ENCODE measurements at regions not wholly inside any gene's neighbourhood (a gene's known extent, or its start where the extent isn't known, plus 50 kb on each side); places are given as distances from the start of the nearest gene placed in this dataset.

DNA sequence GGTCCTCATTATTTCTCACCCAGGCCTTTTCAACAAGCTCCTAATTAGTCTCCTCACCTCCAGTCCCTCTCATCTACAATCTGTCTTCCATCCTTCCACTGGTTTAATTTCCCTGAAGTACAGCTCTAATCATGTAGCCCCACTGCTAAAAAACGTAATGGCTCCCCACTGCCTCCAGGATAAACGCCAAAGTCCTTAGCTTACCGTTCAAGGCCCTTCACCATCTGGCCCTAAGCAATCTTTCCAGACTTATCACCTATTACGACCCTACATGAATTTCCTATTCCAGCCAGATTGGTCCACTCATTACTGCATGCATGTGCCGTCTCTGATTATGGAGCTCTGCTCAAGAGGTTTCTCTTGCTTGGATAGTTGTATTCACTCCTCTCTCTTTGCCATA, 83.1 kb upstream of the DAB1 start:
- TF ChIP-seq, protein P1, sequence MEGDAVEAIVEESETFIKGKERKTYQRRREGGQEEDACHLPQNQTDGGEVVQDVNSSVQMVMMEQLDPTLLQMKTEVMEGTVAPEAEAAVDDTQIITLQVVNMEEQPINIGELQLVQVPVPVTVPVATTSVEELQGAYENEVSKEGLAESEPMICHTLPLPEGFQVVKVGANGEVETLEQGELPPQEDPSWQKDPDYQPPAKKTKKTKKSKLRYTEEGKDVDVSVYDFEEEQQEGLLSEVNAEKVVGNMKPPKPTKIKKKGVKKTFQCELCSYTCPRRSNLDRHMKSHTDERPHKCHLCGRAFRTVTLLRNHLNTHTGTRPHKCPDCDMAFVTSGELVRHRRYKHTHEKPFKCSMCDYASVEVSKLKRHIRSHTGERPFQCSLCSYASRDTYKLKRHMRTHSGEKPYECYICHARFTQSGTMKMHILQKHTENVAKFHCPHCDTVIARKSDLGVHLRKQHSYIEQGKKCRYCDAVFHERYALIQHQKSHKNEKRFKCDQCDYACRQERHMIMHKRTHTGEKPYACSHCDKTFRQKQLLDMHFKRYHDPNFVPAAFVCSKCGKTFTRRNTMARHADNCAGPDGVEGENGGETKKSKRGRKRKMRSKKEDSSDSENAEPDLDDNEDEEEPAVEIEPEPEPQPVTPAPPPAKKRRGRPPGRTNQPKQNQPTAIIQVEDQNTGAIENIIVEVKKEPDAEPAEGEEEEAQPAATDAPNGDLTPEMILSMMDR (conservative IDR thresholded peaks at IDR 0.05): no peak
- H3K27ac Mint-ChIP-seq: no peak overlapping the region
- no peaks in the 10 kb centered on the region for H3K4me1 Mint-ChIP-seq
- H3K9me3 Mint-ChIP-seq: no peaks in the 10 kb centered on the region
- H3K27me3 ChIP-seq (ENCODE audit: control insufficient read depth, insufficient read depth, low read length, poor library complexity, severe bottlenecking): no peaks in the 10 kb centered on the region
- 86 to 89% methylated on average over 4 to 5 of the region's 5 CpGs for WGBS, 2 experiments (ENCODE audit: insufficient coverage in 1 of 2, insufficient read length in 1 of 2)
- no peaks in the 10 kb centered on the region for H3K9me3 ChIP-seq (ENCODE audit: control insufficient read depth, low read length)
- H3K27me3 Mint-ChIP-seq (ENCODE audit: insufficient read depth): no peaks in the 10 kb centered on the region
- no peak overlapping the region for H3K9ac ChIP-seq (ENCODE audit: extremely low read depth, low read length, poor library complexity, severe bottlenecking)
- H3K4me3 ChIP-seq (ENCODE audit: low read length): no peak overlapping the region
- no peak overlapping the region for H3K4me3 Mint-ChIP-seq
- no peak for DNase-seq
- no peak overlapping the region for H3K27ac ChIP-seq (ENCODE audit: low read depth, low read length)
- H3K36me3 Mint-ChIP-seq (ENCODE audit: low read depth): no peaks in the 10 kb centered on the region
- H3K36me3 ChIP-seq (ENCODE audit: control insufficient read depth, insufficient read depth, low read length): no peaks in the 10 kb centered on the region
- H3K4me1 ChIP-seq (ENCODE audit: control insufficient read depth, insufficient read depth, low read length): no peaks in the 10 kb centered on the region

DNA sequence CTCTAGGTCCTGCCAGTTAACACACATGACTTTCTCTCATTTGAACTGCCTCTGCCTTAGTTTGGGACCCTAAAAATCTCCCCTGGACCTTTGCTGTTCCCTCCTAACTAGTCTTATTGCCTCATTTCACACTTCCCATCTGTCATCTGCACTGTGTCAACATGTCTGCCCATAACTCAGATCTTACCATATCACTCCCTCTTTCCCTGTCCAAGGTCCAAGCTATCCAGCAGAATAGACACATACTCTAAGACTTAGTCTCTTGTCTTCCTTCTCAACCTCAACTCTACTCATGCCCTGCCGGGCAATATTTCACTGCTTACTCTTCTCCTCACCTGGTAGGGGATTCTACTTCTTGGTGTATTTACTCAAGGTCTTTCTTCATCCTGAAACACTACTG, 79.5 kb upstream of the DAB1 start:
- DNase-seq: no peak
- 88 to 96% methylated on average over 1 of the region's 1 CpG for WGBS, 2 experiments (ENCODE audit: insufficient coverage in 1 of 2, insufficient read length in 1 of 2)
- H3K36me3 Mint-ChIP-seq (ENCODE audit: low read depth): no peaks in the 10 kb centered on the region

DNA sequence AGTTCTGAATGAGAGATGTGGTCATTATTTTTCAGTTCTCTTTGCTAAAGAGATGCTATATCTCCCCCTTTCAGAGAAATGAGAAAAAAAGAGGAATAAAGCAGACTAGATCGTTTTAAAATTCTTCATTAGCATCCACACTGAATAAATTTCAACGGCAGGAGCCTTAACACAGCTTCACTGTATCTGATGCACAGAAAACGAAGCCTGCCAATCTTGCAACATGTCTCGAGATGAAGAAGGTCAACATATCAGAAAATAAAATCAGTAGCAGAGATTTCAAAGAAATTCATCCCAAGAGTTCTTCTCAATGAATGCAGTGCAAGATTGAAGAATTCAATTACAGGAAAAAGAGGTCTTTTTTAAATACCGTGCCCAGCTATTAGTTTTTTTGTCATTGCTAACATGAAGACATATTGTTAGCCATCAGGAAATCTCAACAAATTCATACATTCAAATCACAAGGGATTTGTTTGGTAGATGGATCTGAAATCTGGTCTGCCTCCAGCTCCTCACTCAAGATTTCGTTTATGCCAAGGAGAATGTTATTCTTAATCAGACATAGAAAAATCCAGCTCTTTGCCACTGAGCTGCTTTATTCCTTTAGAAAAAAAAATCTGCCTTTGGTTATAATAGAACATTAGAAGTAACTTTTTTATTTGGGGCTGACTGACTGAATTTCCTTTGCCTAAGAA, 76.4 kb upstream of the DAB1 start:
- Histone ChIP-seq H3K36me3 (ENCODE audit: control insufficient read depth, insufficient read depth, low read length) (no peaks in the 10 kb centered on the region), H3K27me3 (ENCODE audit: control insufficient read depth, insufficient read depth, low read length, poor library complexity, severe bottlenecking) (no peaks in the 10 kb centered on the region), H3K9me3 (ENCODE audit: control insufficient read depth, low read length) (no peaks in the 10 kb centered on the region), H3K9ac (ENCODE audit: extremely low read depth, low read length, poor library complexity, severe bottlenecking) (no peak overlapping the region), H3K4me1 (ENCODE audit: control insufficient read depth, insufficient read depth, low read length) (no peaks in the 10 kb centered on the region), H3K27ac (ENCODE audit: low read depth, low read length) (no peak overlapping the region), H3K4me3 (ENCODE audit: low read length) (no peak overlapping the region)
- Mint-ChIP-seq H3K27ac (no peak overlapping the region), H3K4me1 (no peaks in the 10 kb centered on the region), H3K36me3 (ENCODE audit: low read depth) (no peaks in the 10 kb centered on the region), H3K4me3 (no peak overlapping the region), H3K9me3 (no peaks in the 10 kb centered on the region), H3K27me3 (ENCODE audit: insufficient read depth) (peaks cover 2% of the 10 kb centered on the region)
- TF ChIP-seq, protein P1 (conservative IDR thresholded peaks at IDR 0.05): no peak
- 95% methylated on average over 6 of the region's 6 CpGs; no CpG with 5 or more reads in 1 of the 2 experiments for WGBS, 2 experiments (ENCODE audit: insufficient coverage in 1 of 2, insufficient read length in 1 of 2)
- no peak for DNase-seq

More for the DNA sequence above, 79.5 kb upstream of the DAB1 start:
- Mint-ChIP-seq H3K4me3 (no peak overlapping the region), H3K27ac (no peak overlapping the region), H3K4me1 (no peaks in the 10 kb centered on the region), H3K9me3 (no peaks in the 10 kb centered on the region), H3K27me3 (ENCODE audit: insufficient read depth) (no peaks in the 10 kb centered on the region)
- Histone ChIP-seq H3K4me1 (ENCODE audit: control insufficient read depth, insufficient read depth, low read length) (no peaks in the 10 kb centered on the region), H3K27me3 (ENCODE audit: control insufficient read depth, insufficient read depth, low read length, poor library complexity, severe bottlenecking) (no peaks in the 10 kb centered on the region), H3K9me3 (ENCODE audit: control insufficient read depth, low read length) (no peaks in the 10 kb centered on the region), H3K27ac (ENCODE audit: low read depth, low read length) (no peak overlapping the region), H3K9ac (ENCODE audit: extremely low read depth, low read length, poor library complexity, severe bottlenecking) (no peak overlapping the region), H3K36me3 (ENCODE audit: control insufficient read depth, insufficient read depth, low read length) (no peaks in the 10 kb centered on the region), H3K4me3 (ENCODE audit: low read length) (no peak overlapping the region)
- TF ChIP-seq, protein P1 (conservative IDR thresholded peaks at IDR 0.05): no peak
